ENCODE measurements at regions not wholly inside any gene's neighbourhood (a gene's known extent, or its start where the extent isn't known, plus 50 kb on each side); places are given as distances from the start of the nearest gene placed in this dataset.

DNA sequence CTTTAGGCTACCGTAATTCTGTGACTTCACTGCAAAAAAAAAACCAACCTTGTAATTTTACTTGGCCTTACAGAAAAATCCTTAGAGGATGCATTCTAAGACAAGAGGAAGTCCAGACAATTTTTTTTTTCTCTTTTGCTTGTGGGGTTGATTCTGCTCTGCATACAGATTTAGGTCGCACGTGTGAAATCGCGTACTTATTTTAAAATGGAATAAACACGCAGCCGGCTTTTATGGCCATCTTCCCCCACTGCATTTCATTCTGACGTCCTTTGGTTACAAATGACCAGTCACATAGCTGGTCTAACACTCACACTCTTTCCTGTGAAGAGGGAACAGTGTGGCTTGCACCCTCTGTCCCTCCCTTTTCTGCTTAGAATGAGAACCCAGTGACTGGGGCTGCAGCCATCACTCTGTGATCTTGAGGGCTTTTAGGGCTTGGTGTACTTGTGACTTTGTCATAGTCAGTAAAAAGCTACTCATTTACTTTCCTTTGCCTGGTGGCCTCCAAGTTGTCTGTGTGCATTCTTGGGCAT, 63.6 kb upstream of the CARD11 start:
- no peaks in the 10 kb centered on the region for H3K36me3 ChIP-seq (ENCODE audit: insufficient read depth, low read length)
- no peaks in the 10 kb centered on the region for H3K79me2 ChIP-seq (replicated peaks; ENCODE audit: insufficient read depth, low read length)
- H2AFZ ChIP-seq (ENCODE audit: low read depth, low read length): no peak overlapping the region
- TF ChIP-seq, protein P1, sequence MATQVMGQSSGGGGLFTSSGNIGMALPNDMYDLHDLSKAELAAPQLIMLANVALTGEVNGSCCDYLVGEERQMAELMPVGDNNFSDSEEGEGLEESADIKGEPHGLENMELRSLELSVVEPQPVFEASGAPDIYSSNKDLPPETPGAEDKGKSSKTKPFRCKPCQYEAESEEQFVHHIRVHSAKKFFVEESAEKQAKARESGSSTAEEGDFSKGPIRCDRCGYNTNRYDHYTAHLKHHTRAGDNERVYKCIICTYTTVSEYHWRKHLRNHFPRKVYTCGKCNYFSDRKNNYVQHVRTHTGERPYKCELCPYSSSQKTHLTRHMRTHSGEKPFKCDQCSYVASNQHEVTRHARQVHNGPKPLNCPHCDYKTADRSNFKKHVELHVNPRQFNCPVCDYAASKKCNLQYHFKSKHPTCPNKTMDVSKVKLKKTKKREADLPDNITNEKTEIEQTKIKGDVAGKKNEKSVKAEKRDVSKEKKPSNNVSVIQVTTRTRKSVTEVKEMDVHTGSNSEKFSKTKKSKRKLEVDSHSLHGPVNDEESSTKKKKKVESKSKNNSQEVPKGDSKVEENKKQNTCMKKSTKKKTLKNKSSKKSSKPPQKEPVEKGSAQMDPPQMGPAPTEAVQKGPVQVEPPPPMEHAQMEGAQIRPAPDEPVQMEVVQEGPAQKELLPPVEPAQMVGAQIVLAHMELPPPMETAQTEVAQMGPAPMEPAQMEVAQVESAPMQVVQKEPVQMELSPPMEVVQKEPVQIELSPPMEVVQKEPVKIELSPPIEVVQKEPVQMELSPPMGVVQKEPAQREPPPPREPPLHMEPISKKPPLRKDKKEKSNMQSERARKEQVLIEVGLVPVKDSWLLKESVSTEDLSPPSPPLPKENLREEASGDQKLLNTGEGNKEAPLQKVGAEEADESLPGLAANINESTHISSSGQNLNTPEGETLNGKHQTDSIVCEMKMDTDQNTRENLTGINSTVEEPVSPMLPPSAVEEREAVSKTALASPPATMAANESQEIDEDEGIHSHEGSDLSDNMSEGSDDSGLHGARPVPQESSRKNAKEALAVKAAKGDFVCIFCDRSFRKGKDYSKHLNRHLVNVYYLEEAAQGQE (IDR thresholded peaks at IDR 0.05; ENCODE audit: borderline replicate concordance): no peak
- no peak overlapping the region for H3K27ac ChIP-seq (ENCODE audit: low read length)
- H3F3A ChIP-seq (ENCODE audit: insufficient read depth, low read length, poor library complexity, severe bottlenecking): no peaks in the 10 kb centered on the region
- no peaks in the 10 kb centered on the region for H4K20me1 ChIP-seq (ENCODE audit: insufficient read depth)
- H3K4me3 ChIP-seq (ENCODE audit: low read length): no peak overlapping the region
- H3K4me2 ChIP-seq (ENCODE audit: low read length): no peak overlapping the region
- H3K9me2 ChIP-seq (ENCODE audit: insufficient read depth, low read length): no peaks in the 10 kb centered on the region
- H3K9ac ChIP-seq (ENCODE audit: low read length): no peak overlapping the region
- no peaks in the 10 kb centered on the region for H3K27me3 ChIP-seq (ENCODE audit: insufficient read depth, low read depth, low read length)
- H3K9me3 ChIP-seq (ENCODE audit: low read length): no peaks in the 10 kb centered on the region

DNA sequence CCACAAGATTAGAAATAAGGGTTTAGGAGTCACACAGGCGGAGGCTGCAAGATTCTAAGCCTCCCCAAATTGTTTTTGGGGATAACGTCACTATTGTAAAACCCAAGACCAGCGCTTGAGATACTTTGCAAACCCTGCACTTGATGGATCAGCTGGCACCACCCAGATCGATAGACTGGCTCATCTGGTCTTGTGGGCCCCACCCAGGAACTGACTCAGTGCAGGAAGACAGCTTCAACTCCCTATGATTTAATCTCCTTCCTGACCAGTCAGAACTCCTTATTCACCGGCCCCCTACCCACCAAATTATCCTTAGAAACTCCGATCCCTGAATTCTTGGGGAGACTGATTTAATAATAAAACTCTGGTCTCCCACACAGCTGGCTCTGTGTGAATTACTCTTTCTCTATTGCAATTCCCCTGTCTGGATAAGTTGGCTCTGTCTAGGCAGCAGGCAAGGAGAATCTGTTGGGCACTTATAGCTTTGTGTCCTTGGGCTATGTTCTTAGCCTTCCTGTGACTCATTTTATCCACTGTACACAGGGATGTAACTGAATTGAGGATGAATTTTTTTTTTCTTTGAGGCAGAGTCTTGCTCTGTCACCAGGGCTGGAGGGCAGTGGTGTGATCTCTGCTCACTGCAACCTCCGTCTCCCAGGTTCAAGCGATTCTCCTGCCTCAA, 64.4 kb upstream of the CARD11 start:
- no peaks in the 10 kb centered on the region for H4K20me1 ChIP-seq (ENCODE audit: insufficient read depth)
- TF ChIP-seq MXI1 (conservative IDR thresholded peaks at IDR 0.05; ENCODE audit: poor library complexity, severe bottlenecking) (no peak), RAD21 (conservative IDR thresholded peaks at IDR 0.05) (no peak), EZH2 (IDR thresholded peaks at IDR 0.05; ENCODE audit: borderline replicate concordance, insufficient read depth, low read length, poor library complexity, severe bottlenecking) (no peak), TAF1 (IDR thresholded peaks at IDR 0.05; ENCODE audit: low read depth) (no peak), SMC3 (conservative IDR thresholded peaks at IDR 0.05; ENCODE audit: poor library complexity) (no peak), POLR2AphosphoS5 (IDR thresholded peaks at IDR 0.05) (no peak), EP300 (conservative IDR thresholded peaks at IDR 0.05; ENCODE audit: poor library complexity, severe bottlenecking) (no peak)
- TF ChIP-seq, protein P1 (IDR thresholded peaks at IDR 0.05; ENCODE audit: borderline replicate concordance): no peak
- TF ChIP-seq, protein P2, sequence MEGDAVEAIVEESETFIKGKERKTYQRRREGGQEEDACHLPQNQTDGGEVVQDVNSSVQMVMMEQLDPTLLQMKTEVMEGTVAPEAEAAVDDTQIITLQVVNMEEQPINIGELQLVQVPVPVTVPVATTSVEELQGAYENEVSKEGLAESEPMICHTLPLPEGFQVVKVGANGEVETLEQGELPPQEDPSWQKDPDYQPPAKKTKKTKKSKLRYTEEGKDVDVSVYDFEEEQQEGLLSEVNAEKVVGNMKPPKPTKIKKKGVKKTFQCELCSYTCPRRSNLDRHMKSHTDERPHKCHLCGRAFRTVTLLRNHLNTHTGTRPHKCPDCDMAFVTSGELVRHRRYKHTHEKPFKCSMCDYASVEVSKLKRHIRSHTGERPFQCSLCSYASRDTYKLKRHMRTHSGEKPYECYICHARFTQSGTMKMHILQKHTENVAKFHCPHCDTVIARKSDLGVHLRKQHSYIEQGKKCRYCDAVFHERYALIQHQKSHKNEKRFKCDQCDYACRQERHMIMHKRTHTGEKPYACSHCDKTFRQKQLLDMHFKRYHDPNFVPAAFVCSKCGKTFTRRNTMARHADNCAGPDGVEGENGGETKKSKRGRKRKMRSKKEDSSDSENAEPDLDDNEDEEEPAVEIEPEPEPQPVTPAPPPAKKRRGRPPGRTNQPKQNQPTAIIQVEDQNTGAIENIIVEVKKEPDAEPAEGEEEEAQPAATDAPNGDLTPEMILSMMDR (IDR thresholded peaks at IDR 0.05; ENCODE audit: poor library complexity, severe bottlenecking): no peak
- H3K79me2 ChIP-seq (replicated peaks; ENCODE audit: insufficient read depth, low read length): no peaks in the 10 kb centered on the region

More for the DNA sequence above, 64.4 kb upstream of the CARD11 start:
- Histone ChIP-seq H3K27me3 (ENCODE audit: insufficient read depth, low read depth, low read length) (no peaks in the 10 kb centered on the region), H3K4me3 (ENCODE audit: low read length) (no peak overlapping the region), H3F3A (ENCODE audit: insufficient read depth, low read length, poor library complexity, severe bottlenecking) (no peaks in the 10 kb centered on the region), H3K9me2 (ENCODE audit: insufficient read depth, low read length) (no peaks in the 10 kb centered on the region), H3K4me2 (ENCODE audit: low read length) (no peak overlapping the region), H2AFZ (ENCODE audit: low read depth, low read length) (no peak overlapping the region), H3K27ac (ENCODE audit: low read length) (no peak overlapping the region), H3K9ac (ENCODE audit: low read length) (no peak overlapping the region), H3K9me3 (ENCODE audit: low read length) (no peaks in the 10 kb centered on the region), H3K36me3 (ENCODE audit: insufficient read depth, low read length) (no peaks in the 10 kb centered on the region)

Data from neural cell (in vitro differentiated cells).